ENCODE measurements at regions not wholly inside any gene's neighbourhood (a gene's known extent, or its start where the extent isn't known, plus 50 kb on each side); places are given as distances from the start of the nearest gene placed in this dataset.
A peak's percentile ranks its signal among the peaks of the same experiment; 100 is the strongest.
"Not testable (repeated sequence)": the region's sequence is repeated elsewhere in the genome, so short reads cannot be mapped to it uniquely, and the experiment has no call there.

DNA sequence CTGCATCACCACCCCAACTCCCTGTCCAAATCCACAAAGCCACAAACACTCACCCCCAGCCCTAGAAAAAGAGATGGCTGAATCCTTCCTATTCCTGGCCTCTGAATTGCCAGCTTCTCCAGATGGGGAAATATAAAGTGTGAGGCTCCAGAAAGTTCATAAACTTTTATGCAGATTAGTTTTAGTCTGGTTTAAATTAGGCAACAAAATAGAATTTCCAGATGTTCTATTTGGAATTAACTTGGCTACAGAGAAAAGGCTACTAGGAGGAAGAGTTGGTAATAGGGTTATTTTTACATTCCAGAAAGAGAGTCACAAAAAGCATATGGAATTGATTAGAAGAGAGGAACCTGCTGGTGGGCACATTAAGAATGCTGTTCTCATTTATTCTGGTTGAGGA, 56.0 kb downstream of the EN1 start:
- DNase-seq = peak; percentile 24

- DNase-seq = peak; percentile 11
These were observed 60.7 kb downstream of the EN1 start for GRCh38 chr2:118786746-118787145.

DNA sequence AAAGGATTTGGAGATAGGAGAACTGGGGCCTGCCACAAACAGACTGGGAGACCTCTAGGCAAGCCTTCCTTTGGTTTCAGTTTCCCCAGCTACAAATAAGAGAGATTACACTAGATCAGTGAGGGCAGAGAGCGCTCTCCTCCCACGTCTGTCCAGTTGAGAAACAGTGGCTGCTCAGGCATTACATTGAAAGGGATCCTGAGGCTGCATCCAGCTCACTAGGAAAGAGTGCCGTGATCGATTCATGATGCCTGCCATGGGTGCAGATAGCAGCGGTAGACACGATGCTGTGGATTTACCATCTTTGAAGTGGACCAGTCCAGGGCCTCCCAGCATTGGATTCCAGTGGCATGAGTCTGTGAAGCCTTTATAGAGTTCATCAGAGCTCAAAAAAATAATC, 62.6 kb downstream of the EN1 start:
- no peak for DNase-seq

DNA sequence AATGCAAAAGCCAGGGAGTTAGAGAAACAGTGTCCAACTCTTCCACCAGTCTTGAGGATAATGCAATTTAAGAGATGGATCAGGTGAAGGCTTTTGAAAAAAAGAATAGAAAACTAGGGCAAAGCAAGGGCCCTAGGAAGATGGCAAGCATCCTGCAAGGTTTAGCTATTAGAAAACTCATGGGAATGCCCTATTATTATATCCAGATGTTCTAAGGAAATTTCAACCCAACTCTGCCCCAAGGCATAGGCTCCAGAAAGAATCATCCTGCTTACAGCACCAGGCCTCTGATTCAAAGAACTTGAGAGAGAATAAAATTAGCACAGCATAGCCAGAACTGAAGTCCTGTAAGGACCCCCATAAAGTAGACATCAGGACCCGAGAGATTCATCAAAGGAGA, 68.1 kb downstream of the EN1 start:
- DNase-seq = no peak

DNA sequence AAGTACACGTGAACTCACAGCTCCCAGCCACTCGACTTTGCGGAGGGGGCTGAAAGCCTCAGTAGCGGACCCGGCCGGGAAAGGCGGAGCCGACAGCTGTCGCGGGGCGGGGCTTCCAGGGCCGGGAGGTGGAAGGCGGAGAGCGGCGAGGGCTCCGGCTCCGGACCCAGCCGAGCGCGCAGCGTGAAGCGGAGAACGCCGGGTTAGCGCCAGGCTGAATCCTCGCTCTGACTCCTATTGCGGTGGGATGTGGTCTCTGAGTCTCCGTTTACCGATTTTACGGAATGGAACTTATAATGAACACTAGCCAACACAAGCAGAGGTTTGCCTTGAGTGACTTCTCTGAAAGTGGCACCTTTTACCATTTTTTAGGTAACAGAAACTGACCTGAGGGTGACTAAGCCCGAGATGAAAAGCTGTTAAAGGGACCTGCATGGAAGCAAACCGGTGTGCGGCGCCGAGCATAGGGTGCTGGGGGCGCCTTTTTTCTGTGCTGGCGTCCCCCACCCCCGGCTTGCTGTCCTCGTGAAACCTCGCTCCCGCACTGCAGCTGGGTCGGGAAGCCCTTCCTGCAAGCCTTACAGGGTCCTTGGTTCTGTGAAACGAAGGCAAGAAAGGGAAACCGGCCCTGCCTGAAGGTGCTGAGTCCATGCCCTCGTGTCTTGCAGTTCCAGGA, 72.9 kb downstream of the EN1 start:
- DNase-seq = peak; percentile 71

DNA sequence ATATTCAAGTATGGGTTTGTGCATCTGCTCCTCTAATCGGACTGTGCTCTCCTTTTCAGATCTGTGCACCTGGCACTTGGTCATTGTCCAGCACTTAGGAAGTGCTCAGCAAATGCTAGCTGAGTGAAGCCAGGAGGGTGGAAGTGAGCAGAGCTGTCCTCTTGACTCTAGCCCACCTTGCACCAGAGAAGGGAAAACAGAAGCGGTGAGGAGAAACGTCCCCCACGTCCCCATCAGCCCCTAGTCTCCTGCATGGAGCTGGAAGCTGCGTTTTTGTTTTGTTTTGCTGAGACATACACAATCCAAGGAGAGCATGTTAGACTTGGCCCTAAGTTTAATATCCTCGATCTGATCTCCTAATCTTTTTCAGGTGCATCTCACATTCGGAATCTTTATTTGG, 73.6 kb downstream of the EN1 start:
- DNase-seq = peak; percentile 11

GRCh38 chr2:118772487-118773200, 74.8 kb downstream of the EN1 start:
- DNase-seq = no peak

- no peak for DNase-seq
These were observed 77.6 kb downstream of the EN1 start for GRCh38 chr2:118769707-118770400.

DNA sequence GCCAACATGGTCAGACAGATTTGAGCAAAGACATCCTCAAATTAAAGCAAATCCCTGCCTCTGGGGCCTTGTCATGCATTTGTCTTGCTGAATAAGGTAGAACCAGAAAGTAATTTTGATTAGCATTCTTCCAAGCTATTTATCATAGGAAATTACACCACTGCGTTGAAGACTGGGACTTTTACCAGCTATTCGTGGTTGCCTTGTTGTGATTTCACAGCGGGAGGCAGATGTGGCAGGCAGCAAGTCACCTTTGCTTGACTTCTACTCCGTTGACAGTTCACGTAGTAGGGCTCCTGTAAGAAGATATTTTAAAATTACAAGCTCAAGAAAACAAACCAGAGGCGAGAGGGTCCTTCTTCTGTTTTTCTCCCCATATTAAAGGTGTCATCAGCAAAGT, 80.6 kb downstream of the EN1 start:
- DNase-seq = no peak

DNA sequence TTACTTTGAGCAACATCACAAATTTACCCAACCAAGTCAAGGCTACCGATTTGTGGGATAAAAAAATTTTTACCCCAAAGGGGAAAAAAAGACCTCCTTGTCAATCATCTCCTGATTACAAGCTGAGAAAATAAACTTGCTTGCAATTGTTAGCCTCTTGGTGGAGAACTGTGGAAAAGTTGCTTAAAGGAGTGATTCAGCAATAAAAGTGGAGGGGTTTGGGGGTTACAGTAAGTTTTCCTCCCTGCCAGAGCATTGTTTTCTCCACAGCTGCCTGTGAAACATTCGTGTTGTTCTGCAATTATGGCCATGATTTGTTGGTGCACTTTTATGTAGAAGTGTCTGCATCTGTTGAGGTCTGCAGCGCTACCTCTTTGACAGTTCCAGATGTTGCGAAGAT, 82.6 kb downstream of the EN1 start:
- no peak for DNase-seq

GRCh38 chr2:118763797-118764196, 83.7 kb downstream of the EN1 start:
- no peak for DNase-seq

DNA sequence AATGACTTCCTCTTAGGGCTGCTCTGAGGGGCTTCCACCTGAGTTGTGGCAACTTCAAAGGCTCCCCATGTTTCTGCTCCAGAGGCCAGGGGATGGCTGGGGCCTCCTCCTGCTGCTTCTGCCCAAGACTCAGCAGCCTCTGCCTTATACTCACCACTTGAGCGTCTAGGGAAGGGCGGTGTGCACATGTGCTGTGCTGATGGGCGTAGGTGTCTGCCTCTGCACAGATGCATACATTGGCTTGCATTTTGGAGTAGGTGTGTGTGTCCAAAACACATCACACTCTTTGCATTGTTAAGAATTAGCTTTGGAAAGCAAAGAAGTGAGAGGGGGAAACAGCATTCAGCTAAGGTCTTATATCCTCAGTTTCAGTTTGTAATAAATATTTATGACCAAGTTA, 85.2 kb downstream of the EN1 start:
- peak; percentile 13 for DNase-seq

DNA sequence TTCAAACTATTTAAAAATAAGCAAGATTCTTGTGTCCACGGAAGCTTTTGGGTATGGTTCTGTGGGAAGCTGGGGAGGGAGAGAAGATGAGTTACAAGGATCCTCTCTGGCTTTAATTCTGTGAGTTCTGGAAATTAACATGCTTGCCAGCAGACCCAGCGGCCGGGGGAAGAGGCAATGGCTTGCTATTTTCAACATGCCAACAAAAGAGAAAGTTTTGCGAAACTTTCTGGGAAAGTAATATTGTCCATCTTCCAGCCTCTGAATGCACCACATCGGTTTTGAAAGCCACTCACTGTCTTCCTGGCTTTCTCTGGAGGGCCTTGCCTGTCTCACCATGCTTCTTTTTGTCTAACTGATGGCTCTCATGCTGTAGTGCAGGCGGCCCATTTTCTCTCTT, 85.7 kb downstream of the EN1 start:
- peak; percentile 13 for DNase-seq

- no peak for DNase-seq
These were observed 91.5 kb downstream of the EN1 start for GRCh38 chr2:118755901-118756300.

- DNase-seq = no peak
These were observed 92.1 kb downstream of the EN1 start for GRCh38 chr2:118755384-118755783.

DNA sequence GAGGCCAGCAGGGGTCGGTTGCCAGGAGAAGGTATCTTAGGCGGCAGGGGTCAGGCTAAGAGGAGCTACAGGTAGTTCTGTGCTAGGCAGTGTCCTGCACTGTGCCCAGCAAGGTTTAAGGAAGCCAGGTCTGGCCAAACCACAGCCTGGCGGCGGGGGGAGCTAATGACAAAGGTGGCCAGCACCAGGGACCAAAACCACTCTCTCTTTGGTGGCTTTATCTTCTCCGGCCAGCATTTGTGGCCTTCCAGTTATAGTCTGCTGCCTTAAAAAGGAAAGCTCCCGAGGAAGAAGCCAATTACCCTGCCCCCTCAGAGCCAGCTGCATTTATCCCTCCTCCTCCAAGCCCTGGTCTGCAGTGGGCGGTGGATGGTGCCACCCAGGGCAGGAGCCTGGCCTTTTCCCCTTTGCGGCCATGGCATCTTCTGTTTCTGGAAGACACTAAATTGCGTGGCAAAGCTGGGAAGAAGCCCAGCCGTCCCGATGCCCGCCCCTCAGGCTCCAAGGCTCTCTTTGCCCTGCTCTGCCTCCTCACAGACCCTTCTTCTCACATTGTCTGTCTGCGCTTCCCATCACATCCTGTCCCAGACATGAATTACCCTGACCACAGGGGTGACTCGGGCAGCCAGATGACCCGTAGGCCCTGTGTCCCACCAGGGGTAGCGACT, 94.6 kb downstream of the EN1 start:
- DNase-seq = no peak

DNA sequence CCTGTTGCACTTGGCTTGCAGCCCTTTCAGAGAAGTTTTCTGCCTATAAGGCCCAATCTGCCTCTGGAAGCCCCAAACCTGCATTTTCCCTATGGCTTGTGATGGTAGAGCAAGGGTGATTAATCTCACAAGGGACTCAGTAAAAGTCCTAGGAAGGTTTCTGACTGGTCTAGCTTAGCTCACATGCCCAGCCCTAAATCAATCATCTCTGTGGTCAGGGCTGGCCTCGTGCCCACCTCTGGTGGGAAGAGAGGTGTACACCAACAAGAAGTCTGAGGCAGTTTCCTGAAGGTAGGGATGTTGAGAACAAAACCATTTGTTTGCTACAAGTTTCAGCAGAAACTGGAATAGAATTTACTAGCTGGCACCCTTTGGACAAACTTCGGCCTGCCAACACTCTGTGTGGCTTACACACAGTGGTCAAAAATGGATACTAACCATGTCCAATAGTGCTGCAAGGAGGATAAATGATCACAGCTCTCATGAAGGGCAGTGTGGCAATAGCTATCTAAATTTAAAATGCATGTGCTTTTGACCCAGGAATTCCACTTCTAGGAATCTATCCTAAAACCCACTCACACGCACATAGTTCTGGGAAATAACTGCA, 96.4 kb downstream of the EN1 start:
- DNase-seq = no peak

DNA sequence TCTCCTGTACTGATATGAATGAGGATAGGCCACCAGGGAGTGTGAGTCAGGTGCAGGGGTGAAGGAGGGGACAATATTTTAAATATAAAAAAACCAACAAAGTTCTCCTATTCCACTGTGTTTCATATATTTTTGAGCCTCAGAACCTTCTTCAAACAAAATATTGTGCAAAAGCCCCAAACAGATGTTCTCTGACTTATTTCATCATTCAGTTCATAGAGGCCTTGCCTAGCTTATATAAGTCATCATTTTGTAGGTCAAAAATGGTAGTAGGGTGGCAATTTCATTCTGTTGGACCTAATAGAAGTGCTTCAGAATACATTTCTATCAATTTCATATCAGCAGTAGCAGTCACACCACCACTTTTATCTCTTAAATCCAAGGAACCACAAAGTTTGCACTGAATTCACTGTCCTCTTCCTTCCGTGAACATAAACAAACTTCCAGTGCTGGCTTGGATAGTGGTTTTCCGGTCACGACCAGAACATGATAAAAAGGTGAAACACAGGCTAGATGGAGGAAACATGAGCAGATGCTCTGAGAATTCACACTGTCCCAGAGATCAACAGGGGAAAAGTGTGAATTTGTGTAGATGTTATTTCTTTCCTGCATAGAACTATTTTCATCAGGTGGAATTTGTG, 99.1 kb downstream of the EN1 start:
- DNase-seq = no peak

- DNase-seq = no peak
These were observed 99.8 kb downstream of the EN1 start for GRCh38 chr2:118747637-118748036.

DNA sequence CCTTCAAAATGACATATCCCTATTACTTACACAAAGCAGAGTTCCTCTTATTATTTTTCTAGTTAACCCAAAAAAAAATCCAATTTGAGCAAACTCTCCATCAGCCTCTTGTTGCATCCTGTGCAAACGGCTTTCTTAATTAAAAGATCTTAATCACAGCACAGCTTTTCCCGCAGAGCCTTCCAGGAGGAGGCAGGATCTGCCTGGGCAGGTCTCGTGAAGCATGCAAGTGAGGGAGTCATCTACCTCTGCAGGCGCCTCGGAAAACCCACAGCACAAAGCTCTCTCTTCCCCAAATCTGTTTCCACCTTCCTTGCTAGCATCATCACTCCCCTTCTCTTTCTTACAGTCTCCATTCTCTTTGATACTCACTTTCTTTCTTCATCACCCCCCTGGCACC, 100.4 kb downstream of the EN1 start:
- no peak for DNase-seq

DNA sequence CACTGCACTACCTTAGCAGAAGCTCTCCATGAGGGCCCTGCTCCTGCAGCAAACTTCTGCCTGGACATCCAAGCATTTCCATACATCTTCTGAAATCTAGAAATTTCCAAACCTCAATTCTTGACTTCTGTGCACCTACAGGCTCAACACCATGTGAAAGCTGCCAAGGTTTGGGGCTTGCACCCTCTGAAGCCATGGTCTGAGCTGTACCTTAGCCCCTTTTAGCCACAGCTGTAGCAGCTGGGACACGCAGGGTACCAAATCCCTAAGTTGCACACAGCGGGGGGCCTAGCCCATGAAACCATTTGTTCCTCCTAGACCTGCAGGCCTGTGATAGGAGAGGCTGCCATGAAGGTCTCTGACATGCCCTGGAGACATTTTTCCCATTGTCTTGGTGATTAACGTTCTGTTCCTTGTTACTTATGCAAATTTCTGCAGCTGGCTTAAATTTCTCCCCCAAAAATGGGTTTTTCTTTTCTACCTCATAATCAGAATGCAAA, 102.7 kb downstream of the EN1 start:
- not testable (repeated sequence) for DNase-seq
